ENCODE measurements at regions not wholly inside any gene's neighbourhood (a gene's known extent, or its start where the extent isn't known, plus 50 kb on each side); places are given as distances from the start of the nearest gene placed in this dataset.

DNA sequence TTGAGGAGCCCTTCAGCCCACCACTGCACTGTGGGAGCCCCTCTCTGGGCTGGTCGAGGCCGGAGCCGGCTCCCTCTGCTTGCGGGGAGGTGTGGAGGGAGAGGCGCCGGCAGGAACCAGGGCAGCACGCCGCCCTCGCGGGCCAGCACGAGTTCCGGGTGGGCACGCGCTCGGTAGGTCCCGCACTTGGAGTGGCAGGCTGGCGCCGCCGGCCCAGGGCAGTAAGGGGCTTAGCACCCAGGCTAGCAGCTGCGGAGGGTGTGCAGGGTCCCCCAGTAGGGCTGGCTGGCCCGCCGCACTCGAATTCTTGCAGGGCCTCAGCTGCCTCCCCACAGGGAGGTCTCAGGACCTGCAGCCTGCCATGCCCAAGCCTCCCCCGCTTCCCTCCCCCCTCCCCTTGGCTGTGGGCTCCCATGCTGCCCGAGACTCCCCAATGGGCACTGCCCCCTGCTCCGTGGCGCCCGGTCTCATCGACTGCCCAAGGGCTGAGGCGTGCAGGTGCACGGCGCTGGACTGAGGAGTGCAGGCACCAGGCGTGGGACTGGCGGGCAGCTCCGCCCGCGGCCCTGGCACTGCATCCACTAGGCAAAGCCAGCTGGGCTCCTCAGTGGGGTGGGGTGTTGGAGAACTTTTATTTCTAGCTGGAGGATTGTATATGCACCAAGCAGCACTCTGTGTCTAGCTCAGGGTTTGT is 127.5 kb downstream of the DCK start:
- no peak for TF ChIP-seq CEBPB (IDR thresholded peaks at IDR 0.05)
- TF ChIP-seq MAX (IDR thresholded peaks at IDR 0.05), result no peak
- TF ChIP-seq RAD21 (IDR thresholded peaks at IDR 0.05; ENCODE audit: low read depth), result no peak
- no peak for TF ChIP-seq TEAD4 (IDR thresholded peaks at IDR 0.05)
- no peak for TF ChIP-seq ZBTB7A (IDR thresholded peaks at IDR 0.05; ENCODE audit: low read depth)
